ENCODE measurements at regions not wholly inside any gene's neighbourhood (a gene's known extent, or its start where the extent isn't known, plus 50 kb on each side); places are given as distances from the start of the nearest gene placed in this dataset.

GRCh38 chr15:95837341-95838004 is 493.0 kb upstream of the NR2F2 start:
- 50% methylated on average over 4 of the region's 4 CpGs for WGBS (ENCODE audit: low lambda C conversion rate)
- in situ Hi-C loops (cut with HindIII; ENCODE audit: extremely low pct_ligation_motif_present, low pct_unique_long_range_greater_than_20kb) = no loop called here
- FAIRE-seq (no peak), ATAC-seq (no peak), DNase-seq (ENCODE audit: low spot score) (no peak)
- Histone ChIP-seq H3K27ac (ENCODE audit: extremely low read length, insufficient read depth, low read length) (no peak overlapping the region), H3K9ac (ENCODE audit: insufficient read depth, low read depth, low read length) (no peak overlapping the region), H3K79me2 (ENCODE audit: insufficient read depth, low read length) (no peaks in the 10 kb centered on the region), H3K4me1 (ENCODE audit: insufficient read depth, low read length) (no peaks in the 10 kb centered on the region), H3K4me2 (ENCODE audit: low read depth, low read length) (no peak overlapping the region), H3K36me3 (replicated peaks in 1 of 2; ENCODE audit: control insufficient read depth in 1 of 2, insufficient read depth in 2 of 2, low read length in 2 of 2) (no peaks in the 10 kb centered on the region), H3K9me3 (ENCODE audit: low read length) (no peaks in the 10 kb centered on the region), H2AFZ (ENCODE audit: low read length) (no peak overlapping the region), H4K20me1 (ENCODE audit: insufficient read depth, low read length) (no peaks in the 10 kb centered on the region), H3K4me3 (replicated peaks in 1 of 3; ENCODE audit: insufficient read depth in 1 of 3, low read depth in 2 of 3, low read length in 3 of 3) (no peak overlapping the region), H3K27me3 (ENCODE audit: control insufficient read depth in 1 of 2, insufficient read depth in 2 of 2, low read length in 2 of 2) (no peaks in the 10 kb centered on the region)
- POLR2A ChIA-PET = no interaction called here
- TF ChIP-seq CREB1 (IDR thresholded peaks at IDR 0.05) (peak; percentile 78), CREB1 (CRISPR knock-in tag; IDR thresholded peaks at IDR 0.05) (no peak), ZNF280B (CRISPR knock-in tag; IDR thresholded peaks at IDR 0.05; ENCODE audit: borderline replicate concordance) (no peak), BHLHE40 (IDR thresholded peaks at IDR 0.05; ENCODE audit: low read length) (no peak), NR2F1 (CRISPR knock-in tag; IDR thresholded peaks at IDR 0.05) (no peak)
- CTCF ChIA-PET (ENCODE audit: low intra/inter-chr PET ratio, low total read pairs) = no interaction called here
- intact Hi-C loops (cut with micrococcal nuclease; ENCODE audit: unreplicated experiment) = no loop called here
- BruUV-seq (replicated peaks) = no TSS peak

GRCh38 chr15:95839367-95839782 is 491.1 kb upstream of the NR2F2 start:
- no peaks in the 10 kb centered on the region for H3K9me3 ChIP-seq (ENCODE audit: low read length)
- H3K27ac ChIP-seq (ENCODE audit: extremely low read length, insufficient read depth, low read length) = no peak overlapping the region
- no peak overlapping the region for H3K9ac ChIP-seq (ENCODE audit: insufficient read depth, low read depth, low read length)
- no peaks in the 10 kb centered on the region for H3K27me3 ChIP-seq (ENCODE audit: control insufficient read depth in 1 of 2, insufficient read depth in 2 of 2, low read length in 2 of 2)
- in situ Hi-C loops (cut with HindIII; ENCODE audit: extremely low pct_ligation_motif_present, low pct_unique_long_range_greater_than_20kb) (no loop called here), intact Hi-C loops (cut with micrococcal nuclease; ENCODE audit: unreplicated experiment) (no loop called here)
- H3K36me3 ChIP-seq (replicated peaks in 1 of 2; ENCODE audit: control insufficient read depth in 1 of 2, insufficient read depth in 2 of 2, low read length in 2 of 2) = no peaks in the 10 kb centered on the region
- no peaks in the 10 kb centered on the region for H3K4me1 ChIP-seq (ENCODE audit: insufficient read depth, low read length)
- no peak overlapping the region for H2AFZ ChIP-seq (ENCODE audit: low read length)
- ATAC-seq (no peak), FAIRE-seq (no peak), DNase-seq (ENCODE audit: low spot score) (no peak)
- H3K4me3 ChIP-seq (replicated peaks in 1 of 3; ENCODE audit: insufficient read depth in 1 of 3, low read depth in 2 of 3, low read length in 3 of 3) = no peak overlapping the region
- H4K20me1 ChIP-seq (ENCODE audit: insufficient read depth, low read length) = no peaks in the 10 kb centered on the region
- ChIA-PET POLR2A (no interaction called here), CTCF (ENCODE audit: low intra/inter-chr PET ratio, low total read pairs) (no interaction called here)
- 0% methylated on average over 2 of the region's 2 CpGs for WGBS (ENCODE audit: low lambda C conversion rate)
- H3K4me2 ChIP-seq (ENCODE audit: low read depth, low read length) = no peak overlapping the region
- no peaks in the 10 kb centered on the region for H3K79me2 ChIP-seq (ENCODE audit: insufficient read depth, low read length)
- no TSS peak for BruUV-seq (replicated peaks)
- no peak for TF ChIP-seq HIC2 (CRISPR knock-in tag; IDR thresholded peaks at IDR 0.05; ENCODE audit: low read depth)
- no peak for TF ChIP-seq ZBTB7B (CRISPR knock-in tag; IDR thresholded peaks at IDR 0.05)
- TF ChIP-seq ZNF546 (CRISPR knock-in tag; conservative IDR thresholded peaks at IDR 0.05) = no peak
- TF ChIP-seq ZNF652 (CRISPR knock-in tag; IDR thresholded peaks at IDR 0.05; ENCODE audit: borderline replicate concordance, low read depth) = no peak
- TF ChIP-seq PRPF4 (IDR thresholded peaks at IDR 0.05; ENCODE audit: low read depth, low read length, poor library complexity, severe bottlenecking) = no peak
- no peak for TF ChIP-seq ZNF205 (CRISPR knock-in tag; IDR thresholded peaks at IDR 0.05)
- no peak for TF ChIP-seq ZNF335 (CRISPR knock-in tag; IDR thresholded peaks at IDR 0.05)
- no peak for TF ChIP-seq AGO2 (optimal IDR thresholded peaks at IDR 0.05; ENCODE audit: low read depth, low read length)
